ENCODE measurements at regions not wholly inside any gene's neighbourhood (a gene's known extent, or its start where the extent isn't known, plus 50 kb on each side); places are given as distances from the start of the nearest gene placed in this dataset.

- TF ChIP-seq POLR2AphosphoS5 (IDR thresholded peaks at IDR 0.05; ENCODE audit: low read depth, low read length) (no peak), POLR2A (IDR thresholded peaks at IDR 0.05; ENCODE audit: low read depth, low read length) (no peak), TAF1 (IDR thresholded peaks at IDR 0.05; ENCODE audit: borderline replicate concordance, low read depth, low read length) (no peak)
Measured at GRCh38 chr1:82880506-82880905, 1079.8 kb downstream of the ADGRL2 start.
